ENCODE measurements at regions not wholly inside any gene's neighbourhood (a gene's known extent, or its start where the extent isn't known, plus 50 kb on each side); places are given as distances from the start of the nearest gene placed in this dataset.
A peak's percentile ranks its signal among the peaks of the same experiment; 100 is the strongest.
"Not testable (repeated sequence)": the region's sequence is repeated elsewhere in the genome, so short reads cannot be mapped to it uniquely, and the experiment has no call there.

- DNase-seq (ENCODE audit: low read depth) = no peak
Measured at GRCh38 chrX:125202591-125203248, 117.0 kb upstream of the TEX13C start.

GRCh38 chrX:125203365-125203736 lies 116.3 kb upstream of the TEX13C start:
- no peak for DNase-seq (ENCODE audit: low read depth)

- no peak for DNase-seq (ENCODE audit: low read depth)
Measured at GRCh38 chrX:125203737-125204578, 115.7 kb upstream of the TEX13C start.

GRCh38 chrX:125204681-125205132 lies 115.0 kb upstream of the TEX13C start:
- no peak for DNase-seq (ENCODE audit: low read depth)

- peak; percentile 1 for DNase-seq (ENCODE audit: low read depth)
Measured at GRCh38 chrX:125205133-125205917, 114.3 kb upstream of the TEX13C start.

GRCh38 chrX:125205918-125206665 lies 113.6 kb upstream of the TEX13C start:
- DNase-seq (ENCODE audit: low read depth) = no peak

GRCh38 chrX:125210146-125210545 lies 109.5 kb upstream of the TEX13C start:
- DNase-seq (ENCODE audit: low read depth) = no peak

- DNase-seq (ENCODE audit: low read depth) = no peak
Measured at GRCh38 chrX:125219852-125220251, 99.8 kb upstream of the TEX13C start.

GRCh38 chrX:125236955-125237354 lies 82.7 kb upstream of the TEX13C start:
- DNase-seq (ENCODE audit: low read depth) = no peak

- DNase-seq (ENCODE audit: low read depth) = no peak
Measured at GRCh38 chrX:125248931-125249330, 70.7 kb upstream of the TEX13C start.

- not testable (repeated sequence) for DNase-seq (ENCODE audit: low read depth)
Measured at GRCh38 chrX:125255759-125256158, 63.9 kb upstream of the TEX13C start.

- DNase-seq (ENCODE audit: low read depth) = no peak
Measured at GRCh38 chrX:125262836-125263235, 56.8 kb upstream of the TEX13C start.

- no peak for DNase-seq (ENCODE audit: low read depth)
Measured at GRCh38 chrX:125266153-125266660, 53.5 kb upstream of the TEX13C start.

Measured in amniotic epithelial cell (primary cell).